Endothelial cell of umbilical vein (primary cell): ENCODE measurements at regions not wholly inside any gene's neighbourhood (a gene's known extent, or its start where the extent isn't known, plus 50 kb on each side); places are given as distances from the start of the nearest gene placed in this dataset.

Source experiments
- BruUV-seq: library from RNA; stranded (reverse); fragments of 400-500 nt; replicated peaks from 2 replicates; lab custom pipeline; 2021; lab: Mats Ljungman, UMichigan
- CTCF ChIA-PET: fragments of 300-600, 350-600 bp; sonication (Branson Sonifier 250); formaldehyde crosslinking; loops from one replicate; lab custom pipeline; 2021; ENCODE audit warnings: antibody characterized with exemption, inconsistent platforms; lab: Charles Lee
- POLR2A ChIA-PET: fragments of 300-600, 350-600 bp; sonication (Branson Sonifier 250); formaldehyde crosslinking; loops from one replicate; lab custom pipeline; 2021; ENCODE audit warnings: antibody characterized with exemption, inconsistent platforms; lab: Charles Lee
- DNase-seq: peaks from one replicate; pipeline ENCODE4 v3.0.0-alpha.2; 2011; ENCODE audit warnings: low read depth, low spot score
- FAIRE-seq: peaks from 2 replicates; lab custom pipeline; 2011; peaks lifted over from hg19 to GRCh38; lab: Jason Lieb, UNC
- H2AFZ ChIP-seq: 2 replicates; pipeline ENCODE4 v1.6.0; 2012; ENCODE audit warnings: low read depth, low read length, control low read depth, inconsistent platforms
- H3K27ac ChIP-seq: 2 replicates; pipeline ENCODE4 v1.5.1; 2011; ENCODE audit warnings: low read depth, mild to moderate bottlenecking, control low read depth, low read length, moderate library complexity; ENCODE audit not compliant: insufficient read depth
- H3K27me3 ChIP-seq, 2 experiments: 2 replicates each; pipeline versions ENCODE4 v1.6.0 to v1.6.1; 2011; ENCODE audit warnings: low read length in 2 of 2, mixed read lengths in 1 of 2; ENCODE audit not compliant: control insufficient read depth in 2 of 2, insufficient read depth in 2 of 2
- H3K36me3 ChIP-seq, 2 experiments: 2 replicates in 1 of 2; 3 replicates in 1 of 2; pipeline ENCODE4 v1.5.1; 2011; ENCODE audit warnings: low read length in 2 of 2, mild to moderate bottlenecking in 1 of 2, moderate library complexity in 1 of 2; ENCODE audit not compliant: control insufficient read depth in 2 of 2, insufficient read depth in 2 of 2; ENCODE audit errors: extremely low read depth in 1 of 2
- H3K4me1 ChIP-seq: 3 replicates; pipeline ENCODE4 v1.5.1; 2011; ENCODE audit warnings: mild to moderate bottlenecking, low read length; ENCODE audit not compliant: control insufficient read depth, insufficient read depth; ENCODE audit errors: extremely low read depth
- H3K4me2 ChIP-seq: 2 replicates; pipeline ENCODE4 v1.6.1; 2011; ENCODE audit warnings: low read length, control low read depth, mixed read lengths; ENCODE audit not compliant: insufficient read depth
- H3K4me3 ChIP-seq, 3 experiments: fragments of 200-600 bp in 1 of 3; sonication (generic), shearing (Covaris generic) in 1 of 3; replicated peaks in 1 of 3; 2 replicates each; pipeline ENCODE4 v1.5.1; 2011 to 2016; ENCODE audit warnings: control low read depth in 3 of 3, low read length in 3 of 3, mild to moderate bottlenecking in 2 of 3, inconsistent platforms in 1 of 3, low read depth in 1 of 3, moderate library complexity in 1 of 3; ENCODE audit not compliant: insufficient read depth in 1 of 3
- H3K79me2 ChIP-seq: 2 replicates; pipeline ENCODE4 v1.6.0; 2012; ENCODE audit warnings: low read length, inconsistent platforms; ENCODE audit not compliant: control insufficient read depth, insufficient read depth
- H3K9ac ChIP-seq: replicated peaks from 2 replicates; pipeline ENCODE3; 2011; ENCODE audit warnings: low read length, control low read depth; ENCODE audit not compliant: insufficient read depth; ENCODE audit errors: extremely low read depth
- H3K9me1 ChIP-seq: replicated peaks from 3 replicates; pipeline ENCODE4 v1.6.0; 2011; ENCODE audit warnings: mild to moderate bottlenecking, low read length; ENCODE audit not compliant: control insufficient read depth, insufficient read depth; ENCODE audit errors: extremely low read depth
- H3K9me3 ChIP-seq: replicated peaks from 2 replicates; pipeline ENCODE4 v1.5.1; 2012; ENCODE audit warnings: low read length, inconsistent platforms; ENCODE audit not compliant: control insufficient read depth, insufficient read depth
- H4K20me1 ChIP-seq: replicated peaks from 2 replicates; pipeline ENCODE3; 2011; ENCODE audit warnings: mild to moderate bottlenecking, low read length; ENCODE audit not compliant: control insufficient read depth, insufficient read depth; ENCODE audit errors: extremely low read depth
- CTCF ChIP-seq, 2 donors: IDR thresholded peaks; 1 replicate in 1 of 2; 2 replicates in 1 of 2; pipeline ENCODE4 v1.5.1; 2011; ENCODE audit warnings: low read length in 2 of 2, mild to moderate bottlenecking in 2 of 2, moderate library complexity in 2 of 2, control low read depth in 1 of 2, inconsistent platforms in 1 of 2, low read depth in 1 of 2; ENCODE audit not compliant: insufficient read depth in 1 of 2; ENCODE audit errors: extremely low read depth in 1 of 2
- EZH2 ChIP-seq: IDR thresholded peaks from 2 replicates; pipeline ENCODE4 v1.6.1; 2012; ENCODE audit warnings: borderline replicate concordance, low read depth, mild to moderate bottlenecking, moderate library complexity, low read length, inconsistent platforms; ENCODE audit not compliant: severe bottlenecking
- FOS ChIP-seq: IDR thresholded peaks from 2 replicates; pipeline ENCODE4 v1.6.1; 2011; ENCODE audit warnings: mild to moderate bottlenecking, low read length, moderate library complexity, borderline replicate concordance; ENCODE audit not compliant: insufficient read depth
- GATA2 ChIP-seq: IDR thresholded peaks from 2 replicates; pipeline ENCODE4 v1.7.0; 2011; ENCODE audit warnings: low read depth, mild to moderate bottlenecking, moderate library complexity, mixed read lengths, low read length; ENCODE audit not compliant: insufficient read length, insufficient read depth
- JUN ChIP-seq: IDR thresholded peaks from 2 replicates; pipeline ENCODE4 v1.6.1; 2011; ENCODE audit warnings: borderline replicate concordance, low read depth; ENCODE audit not compliant: insufficient read length, insufficient read depth
- MYC ChIP-seq: IDR thresholded peaks from one replicate; pipeline ENCODE4 v1.6.1; 2011; ENCODE audit warnings: mild to moderate bottlenecking, low read depth, low read length
- POLR2A ChIP-seq: IDR thresholded peaks from 2 replicates; pipeline ENCODE4 v1.6.1; 2012; ENCODE audit warnings: low read depth, mild to moderate bottlenecking, control low read depth, low read length
- POLR2AphosphoS5 ChIP-seq: IDR thresholded peaks from 2 replicates; pipeline ENCODE4 v1.6.1; 2012; ENCODE audit warnings: low read depth, mild to moderate bottlenecking, control low read depth, low read length, moderate library complexity; ENCODE audit not compliant: insufficient read depth
- dilution Hi-C: fragments of 300-500 bp; cut with MboI; formaldehyde crosslinking; loops from one replicate; pipeline ENCODE4 v1.15.0; 2019; ENCODE audit warnings: low sequenced_read_pairs; ENCODE audit not compliant: extremely low pct_ligation_motif_present
- intact Hi-C: fragments of 100-400 bp; cut with micrococcal nuclease; formaldehyde crosslinking; loops from one replicate; pipeline ENCODE4 v1.10.0; 2022
- TF ChIP-seq, protein P1 (sequence below): IDR thresholded peaks from 2 replicates; pipeline ENCODE4 v1.6.1; 2011; ENCODE audit not compliant: insufficient read depth, insufficient read length

- Histone ChIP-seq H3K4me2 (peak overlapping the region; percentile 3), H3K9me1 (no peaks in the 10 kb centered on the region), H3K4me1 (peaks cover 40% of the 10 kb centered on the region), H3K36me3 (no peaks in the 10 kb centered on the region), H2AFZ (peak overlapping the region; percentile 28), H3K27ac (no peak overlapping the region), H3K9me3 (no peaks in the 10 kb centered on the region), H4K20me1 (no peaks in the 10 kb centered on the region), H3K9ac (no peak overlapping the region), H3K27me3 (no peaks in the 10 kb centered on the region), H3K79me2 (no peaks in the 10 kb centered on the region), H3K4me3 (no peak overlapping the region)
- ChIA-PET CTCF (interaction anchor here (0.7 to 2.9 kb wide), 8 partner anchors 9 to 318 kb away, joined by 3 to 17 read pairs (median 4); partner anchors contain the start of gene SNX18), POLR2A (no interaction called here)
- intact Hi-C loops (loop anchor here (1.0 to 10.0 kb wide), 2 partner anchors 28 to 191 kb away; no protein-coding TSS in a partner anchor), dilution Hi-C loops (no loop called here)
- BruUV-seq: no TSS peak
- TF ChIP-seq JUN: peak; percentile 11
- no peak for TF ChIP-seq MYC
- no peak for TF ChIP-seq CTCF (IDR thresholded peaks at IDR 0.05; ENCODE audit: extremely low read depth in 1 of 2, insufficient read depth in 1 of 2, low read depth in 1 of 2, low read length in 2 of 2)
- TF ChIP-seq FOS: peak; percentile 65
- peak; percentile 87 for TF ChIP-seq GATA2
- TF ChIP-seq POLR2A: no peak
- TF ChIP-seq, protein P1, sequence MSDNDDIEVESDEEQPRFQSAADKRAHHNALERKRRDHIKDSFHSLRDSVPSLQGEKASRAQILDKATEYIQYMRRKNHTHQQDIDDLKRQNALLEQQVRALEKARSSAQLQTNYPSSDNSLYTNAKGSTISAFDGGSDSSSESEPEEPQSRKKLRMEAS: no peak
- peak; percentile 51 for TF ChIP-seq POLR2AphosphoS5
- no peak for TF ChIP-seq EZH2
- FAIRE-seq (peak; percentile 87), DNase-seq (peak; percentile 58)
Measured at GRCh38 chr5:54835647-54836046, 149.7 kb downstream of the ESM1 start.
